Urinary bladder (tissue), 3 donors: ENCODE measurements at regions not wholly inside any gene's neighbourhood (a gene's known extent, or its start where the extent isn't known, plus 50 kb on each side); places are given as distances from the start of the nearest gene placed in this dataset.

ENCODE experiments used
- DNase-seq: peaks from one replicate; pipeline ENCODE4 v3.0.0-alpha.2; 2015; ENCODE audit errors: extremely low spot score
- H3K27ac ChIP-seq: one replicate; pipeline ENCODE4 v1.5.1; 2013; ENCODE audit warnings: low read depth, mild to moderate bottlenecking, moderate library complexity
- H3K36me3 ChIP-seq: one replicate; pipeline ENCODE4 v1.6.1; 2013; ENCODE audit warnings: mild to moderate bottlenecking, moderate library complexity; ENCODE audit not compliant: insufficient read depth
- H3K4me1 ChIP-seq: one replicate; pipeline ENCODE4 v1.6.1; 2013; ENCODE audit warnings: mild to moderate bottlenecking, moderate library complexity; ENCODE audit not compliant: insufficient read depth
- H3K4me3 ChIP-seq: one replicate; pipeline ENCODE4 v1.5.1; 2013; ENCODE audit warnings: low read depth, low read length
- WGBS: extraction: QIAGEN DNeasy Blood & Tissue Kit; methylation state at CpG from one replicate; pipeline ENCODE4 v1.1.7; 2013; 5-methylcytosine and 5-hydroxymethylcytosine counted together
- donor health status: healthy with polysubstance abuse.
- donor health status: healthy.

- H3K4me3 ChIP-seq: no peak overlapping the region
- no peak overlapping the region for H3K27ac ChIP-seq
- H3K4me1 ChIP-seq: no peaks in the 10 kb centered on the region
- no peak for DNase-seq
- WGBS: 73% methylated on average over 6 of the region's 6 CpGs
- no peaks in the 10 kb centered on the region for H3K36me3 ChIP-seq
These were observed 93.1 kb upstream of the TMEM45B start for GRCh38 chr11:129722529-129722928.

GRCh38 chr11:129723146-129723760 lies 92.4 kb upstream of the TMEM45B start:
- Histone ChIP-seq H3K4me3 (no peak overlapping the region), H3K27ac (no peak overlapping the region), H3K4me1 (no peaks in the 10 kb centered on the region), H3K36me3 (no peaks in the 10 kb centered on the region)
- DNase-seq: no peak
- WGBS: 67% methylated on average over 13 of the region's 13 CpGs

- H3K27ac ChIP-seq: no peak overlapping the region
- WGBS: 55% methylated on average over 11 of the region's 11 CpGs
- no peak for DNase-seq
- no peak overlapping the region for H3K4me3 ChIP-seq
- H3K4me1 ChIP-seq: no peaks in the 10 kb centered on the region
- no peaks in the 10 kb centered on the region for H3K36me3 ChIP-seq
These were observed 91.9 kb upstream of the TMEM45B start for GRCh38 chr11:129723761-129724162.

- WGBS: 83% methylated on average over 5 of the region's 5 CpGs
- DNase-seq: no peak
- Histone ChIP-seq H3K36me3 (no peaks in the 10 kb centered on the region), H3K4me1 (no peaks in the 10 kb centered on the region), H3K27ac (no peak overlapping the region), H3K4me3 (no peak overlapping the region)
These were observed 90.8 kb upstream of the TMEM45B start for GRCh38 chr11:129724866-129725265.

GRCh38 chr11:129726179-129726578 lies 89.5 kb upstream of the TMEM45B start:
- H3K4me3 ChIP-seq: no peak overlapping the region
- WGBS: 96% methylated on average over 7 of the region's 7 CpGs

GRCh38 chr11:129728581-129728980 lies 87.1 kb upstream of the TMEM45B start:
- DNase-seq: no peak
- 69% methylated on average over 7 of the region's 7 CpGs for WGBS

More at GRCh38 chr11:129726179-129726578, 89.5 kb upstream of the TMEM45B start:
- no peak for DNase-seq
- H3K4me1 ChIP-seq: no peaks in the 10 kb centered on the region
- no peak overlapping the region for H3K27ac ChIP-seq
- no peaks in the 10 kb centered on the region for H3K36me3 ChIP-seq

GRCh38 chr11:129729216-129729615 lies 86.4 kb upstream of the TMEM45B start:
- no peaks in the 10 kb centered on the region for H3K36me3 ChIP-seq
- WGBS: 77% methylated on average over 5 of the region's 5 CpGs
- H3K27ac ChIP-seq: no peak overlapping the region
- no peak overlapping the region for H3K4me3 ChIP-seq
- no peak for DNase-seq
- no peaks in the 10 kb centered on the region for H3K4me1 ChIP-seq

More at GRCh38 chr11:129728581-129728980, 87.1 kb upstream of the TMEM45B start:
- Histone ChIP-seq H3K36me3 (no peaks in the 10 kb centered on the region), H3K27ac (no peak overlapping the region), H3K4me3 (no peak overlapping the region), H3K4me1 (no peaks in the 10 kb centered on the region)

GRCh38 chr11:129729823-129730222 lies 85.8 kb upstream of the TMEM45B start:
- H3K4me3 ChIP-seq: no peak overlapping the region
- no peak for DNase-seq
- H3K27ac ChIP-seq: no peak overlapping the region
- H3K36me3 ChIP-seq: no peaks in the 10 kb centered on the region
- H3K4me1 ChIP-seq: no peaks in the 10 kb centered on the region
- WGBS: 91% methylated on average over 10 of the region's 10 CpGs

GRCh38 chr11:129731316-129731715 lies 84.3 kb upstream of the TMEM45B start:
- Histone ChIP-seq H3K27ac (no peak overlapping the region), H3K36me3 (no peaks in the 10 kb centered on the region), H3K4me3 (no peak overlapping the region), H3K4me1 (no peaks in the 10 kb centered on the region)
- 71% methylated on average over 8 of the region's 8 CpGs for WGBS
- DNase-seq: no peak

GRCh38 chr11:129732941-129733340 lies 82.7 kb upstream of the TMEM45B start:
- no peak for DNase-seq
- Histone ChIP-seq H3K4me3 (no peak overlapping the region), H3K36me3 (no peaks in the 10 kb centered on the region), H3K4me1 (no peaks in the 10 kb centered on the region), H3K27ac (no peak overlapping the region)
- WGBS: 81% methylated on average over 4 of the region's 4 CpGs

- Histone ChIP-seq H3K36me3 (no peaks in the 10 kb centered on the region), H3K4me3 (no peak overlapping the region), H3K4me1 (no peaks in the 10 kb centered on the region), H3K27ac (no peak overlapping the region)
- WGBS: 85% methylated on average over 9 of the region's 9 CpGs
- no peak for DNase-seq
These were observed 82.3 kb upstream of the TMEM45B start for GRCh38 chr11:129733384-129733783.

GRCh38 chr11:129733981-129734380 lies 81.7 kb upstream of the TMEM45B start:
- WGBS: 78% methylated on average over 7 of the region's 7 CpGs
- DNase-seq: no peak
- H3K4me1 ChIP-seq: no peaks in the 10 kb centered on the region
- no peak overlapping the region for H3K4me3 ChIP-seq
- H3K36me3 ChIP-seq: no peaks in the 10 kb centered on the region
- no peak overlapping the region for H3K27ac ChIP-seq

GRCh38 chr11:129734654-129735053 lies 81.0 kb upstream of the TMEM45B start:
- DNase-seq: no peak
- H3K4me3 ChIP-seq: no peak overlapping the region
- no peaks in the 10 kb centered on the region for H3K4me1 ChIP-seq
- no peak overlapping the region for H3K27ac ChIP-seq
- H3K36me3 ChIP-seq: no peaks in the 10 kb centered on the region
- 91% methylated on average over 7 of the region's 7 CpGs for WGBS

- whole genome bisulfite sequencing: 38% methylated on average over 11 of the region's 11 CpGs
- H3K27ac ChIP-seq: no peak overlapping the region
- no peak for DNase-seq
- no peaks in the 10 kb centered on the region for H3K36me3 ChIP-seq
- no peak overlapping the region for H3K4me3 ChIP-seq
- no peaks in the 10 kb centered on the region for H3K4me1 ChIP-seq
These were observed 77.8 kb upstream of the TMEM45B start for GRCh38 chr11:129737831-129738230.

- 67% methylated on average over 2 of the region's 2 CpGs for WGBS
- Histone ChIP-seq H3K27ac (no peak overlapping the region), H3K4me3 (no peak overlapping the region), H3K36me3 (no peaks in the 10 kb centered on the region), H3K4me1 (no peaks in the 10 kb centered on the region)
- no peak for DNase-seq
These were observed 77.4 kb upstream of the TMEM45B start for GRCh38 chr11:129738242-129738641.
